SW 1271 (cell line): ENCODE measurements at regions not wholly inside any gene's neighbourhood (a gene's known extent, or its start where the extent isn't known, plus 50 kb on each side); places are given as distances from the start of the nearest gene placed in this dataset.

ENCODE experiments used
- DNase-seq, 2 experiments: peaks; one replicate each; lab custom pipeline; 2025; lab: John Stamatoyannopoulos, UW

- DNase-seq: no peak
These were observed 269.4 kb downstream of the PTPRU start for GRCh38 chr1:29505532-29506220.

DNA sequence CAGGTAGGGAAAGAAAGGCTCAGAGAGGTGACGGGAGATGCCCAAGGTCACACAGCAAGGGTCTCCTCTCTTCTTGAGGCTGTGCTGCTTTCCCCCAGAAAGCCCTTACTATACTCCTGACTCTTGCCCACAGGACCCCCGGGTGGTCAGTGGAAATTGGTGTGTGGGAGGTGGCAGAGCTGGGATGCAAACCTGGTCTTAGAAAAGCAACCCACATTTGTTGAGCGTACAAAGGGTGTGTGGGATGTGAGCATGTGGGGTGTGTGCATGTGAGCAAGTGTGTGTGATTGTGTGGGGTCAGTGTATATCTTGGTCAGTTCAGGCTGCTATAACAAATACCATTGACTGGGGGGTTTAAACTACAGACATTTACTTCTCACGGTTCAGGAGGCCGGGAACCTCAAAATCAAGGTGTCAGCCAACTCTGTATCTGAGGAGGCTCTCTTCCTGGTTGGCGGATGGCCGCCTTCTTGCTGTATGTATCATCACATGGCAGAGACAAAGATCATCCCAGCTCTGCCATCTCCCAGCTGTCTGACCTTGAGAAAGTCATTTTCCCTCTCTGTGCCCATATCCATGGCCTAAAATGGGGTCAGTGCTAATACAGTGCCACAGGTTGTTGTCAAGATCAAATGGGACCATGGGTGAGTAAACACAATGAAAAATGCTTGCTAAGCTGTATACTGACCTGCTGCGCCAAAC, 268.5 kb downstream of the PTPRU start:
- no peak for DNase-seq

GRCh38 chr1:29504196-29504595, 267.9 kb downstream of the PTPRU start:
- DNase-seq: no peak

DNA sequence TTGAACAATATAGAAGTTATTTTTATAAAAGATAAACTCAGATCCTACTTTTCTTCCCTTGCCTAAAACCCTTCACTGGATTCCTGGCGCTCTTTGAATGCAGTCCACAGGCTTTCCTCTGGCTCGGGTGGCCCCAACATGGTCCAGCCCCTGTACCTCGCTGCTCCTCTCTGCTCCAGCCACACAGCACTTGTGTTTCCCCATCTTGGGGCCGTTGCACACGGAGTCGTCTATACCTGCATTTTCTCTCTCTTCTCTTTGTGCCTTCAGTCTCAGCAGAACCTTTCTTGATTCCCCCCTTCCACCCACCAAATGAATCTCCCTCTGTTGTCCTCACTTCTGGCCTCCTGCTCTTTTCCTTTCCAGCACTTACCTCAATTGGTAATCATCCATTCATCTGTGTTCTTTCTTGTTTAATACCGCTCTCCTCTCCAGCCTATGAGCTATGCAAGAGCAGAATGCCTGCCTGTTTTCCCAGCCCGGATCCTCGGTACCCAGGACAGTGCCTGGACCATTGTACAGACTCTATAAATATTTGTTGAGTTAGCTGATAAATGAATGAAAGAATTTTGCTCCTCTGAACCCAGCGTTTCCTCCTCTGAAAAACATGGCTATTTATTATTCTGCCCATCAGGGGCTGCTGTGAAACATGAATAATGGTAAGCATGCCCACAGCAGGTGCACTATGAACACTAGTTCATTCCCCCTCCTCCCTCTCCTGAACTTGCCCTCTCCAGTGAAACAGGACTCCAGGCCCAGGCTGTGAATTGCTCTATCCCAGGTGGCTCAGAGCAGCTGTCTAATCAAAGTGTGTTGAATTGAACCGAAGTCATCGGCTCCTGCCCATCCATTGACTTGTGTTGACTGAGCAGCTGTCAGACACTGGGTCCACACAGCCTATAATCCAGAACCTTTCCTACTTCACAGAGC, 266.9 kb downstream of the PTPRU start:
- DNase-seq: no peak

DNA sequence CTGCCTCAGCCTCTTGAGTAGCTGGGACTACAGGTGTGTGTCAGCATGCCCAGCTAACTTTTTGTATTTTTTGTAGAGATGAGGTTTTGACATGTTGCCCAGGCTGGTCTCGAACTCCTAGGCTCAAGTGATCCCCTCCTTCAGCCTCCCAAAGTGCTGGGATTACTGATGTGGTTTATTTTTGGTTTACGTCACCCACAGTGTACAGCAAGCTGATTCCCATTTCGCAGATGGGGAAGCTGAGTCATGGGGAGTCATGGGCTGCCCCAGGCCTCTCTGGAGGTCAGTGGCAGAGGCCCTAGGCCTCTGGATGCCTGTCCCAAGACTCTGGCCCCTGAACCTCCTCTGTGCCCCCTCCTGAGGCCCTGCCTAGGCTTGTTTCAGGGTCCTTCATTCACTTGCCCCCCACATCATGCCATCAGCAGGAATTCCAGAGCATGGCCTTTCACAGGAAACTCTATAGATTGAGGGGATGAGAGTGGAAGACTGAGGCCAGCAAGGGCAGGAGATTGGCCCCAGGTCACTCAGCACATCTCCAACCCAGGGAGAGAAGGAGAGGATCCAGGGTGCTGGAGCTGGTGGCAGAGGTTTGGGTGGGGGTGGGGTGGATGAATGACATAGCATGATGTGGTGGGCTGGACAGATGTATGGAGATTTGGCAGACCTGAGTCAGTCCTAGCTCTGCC, 266.0 kb downstream of the PTPRU start:
- DNase-seq: no peak

GRCh38 chr1:29501227-29501976, 265.1 kb downstream of the PTPRU start:
- DNase-seq: no peak

- DNase-seq: no peak
These were observed 264.3 kb downstream of the PTPRU start for GRCh38 chr1:29500651-29501050.

- no peak for DNase-seq
These were observed 263.7 kb downstream of the PTPRU start for GRCh38 chr1:29500041-29500440.

DNA sequence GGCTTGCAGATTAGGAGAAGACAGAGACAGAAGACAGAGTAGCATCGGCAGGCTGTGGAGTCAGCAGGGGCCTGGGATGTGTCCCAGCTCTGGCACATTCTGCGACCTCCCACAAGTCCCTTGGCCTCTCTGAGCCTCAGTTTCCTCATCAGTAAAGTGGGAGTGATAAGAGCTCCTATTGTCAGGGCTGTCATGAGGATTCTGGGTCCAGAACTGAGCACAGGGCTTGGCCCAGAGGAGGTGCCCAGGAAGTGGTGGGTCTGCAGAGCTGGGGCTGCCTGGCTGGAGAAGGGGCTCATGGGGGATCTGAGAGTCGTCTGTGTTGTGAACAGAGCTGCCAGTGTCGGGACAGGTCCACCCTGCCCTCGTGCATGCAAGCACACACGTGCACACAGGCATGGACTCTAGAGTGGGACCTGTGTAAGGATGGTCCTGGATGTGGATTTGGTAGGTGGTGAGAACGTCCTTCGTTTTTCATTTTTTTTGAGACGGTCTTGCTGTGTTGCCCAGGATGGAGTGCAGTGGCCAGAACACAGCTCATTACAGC, 262.9 kb downstream of the PTPRU start:
- DNase-seq: no peak

- DNase-seq: no peak
These were observed 262.1 kb downstream of the PTPRU start for GRCh38 chr1:29498126-29499103.

DNA sequence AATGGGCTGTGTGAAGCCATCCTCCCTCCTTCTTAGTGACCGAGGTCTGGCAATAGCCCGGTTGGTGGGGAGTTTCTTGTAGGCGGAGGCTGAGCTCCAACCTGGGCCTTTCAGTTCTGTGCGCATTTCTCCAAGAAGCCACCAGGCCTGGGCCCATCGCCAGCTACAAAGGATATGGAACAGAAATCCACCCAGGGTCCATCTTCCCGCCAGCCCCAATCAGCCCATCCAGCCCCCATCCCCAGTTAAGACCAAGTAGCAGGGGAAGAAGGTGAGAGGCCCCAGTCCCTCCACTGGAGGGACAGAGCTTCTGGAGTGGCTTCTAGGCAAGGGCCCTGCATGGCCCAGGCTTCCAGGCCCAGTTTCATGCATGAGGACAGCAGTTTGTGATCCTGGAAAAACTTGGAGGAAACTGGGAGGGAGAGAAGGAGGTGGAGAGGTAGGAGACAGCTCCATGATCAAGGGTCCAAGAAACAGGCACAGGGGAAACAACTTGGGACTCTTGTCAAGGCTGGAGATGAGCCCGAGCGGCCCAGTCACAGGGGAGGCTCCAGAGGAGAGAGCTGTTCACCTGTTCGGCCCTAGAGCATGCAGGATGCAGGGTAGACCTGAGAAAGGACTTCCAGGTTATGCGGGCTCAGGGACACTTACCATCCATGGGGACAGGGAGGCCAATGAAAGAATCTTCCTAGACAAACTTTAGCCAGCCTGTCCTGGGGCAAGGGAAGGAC, 261.2 kb downstream of the PTPRU start:
- DNase-seq: no peak

- DNase-seq: no peak
These were observed 260.4 kb downstream of the PTPRU start for GRCh38 chr1:29496701-29497100.

DNA sequence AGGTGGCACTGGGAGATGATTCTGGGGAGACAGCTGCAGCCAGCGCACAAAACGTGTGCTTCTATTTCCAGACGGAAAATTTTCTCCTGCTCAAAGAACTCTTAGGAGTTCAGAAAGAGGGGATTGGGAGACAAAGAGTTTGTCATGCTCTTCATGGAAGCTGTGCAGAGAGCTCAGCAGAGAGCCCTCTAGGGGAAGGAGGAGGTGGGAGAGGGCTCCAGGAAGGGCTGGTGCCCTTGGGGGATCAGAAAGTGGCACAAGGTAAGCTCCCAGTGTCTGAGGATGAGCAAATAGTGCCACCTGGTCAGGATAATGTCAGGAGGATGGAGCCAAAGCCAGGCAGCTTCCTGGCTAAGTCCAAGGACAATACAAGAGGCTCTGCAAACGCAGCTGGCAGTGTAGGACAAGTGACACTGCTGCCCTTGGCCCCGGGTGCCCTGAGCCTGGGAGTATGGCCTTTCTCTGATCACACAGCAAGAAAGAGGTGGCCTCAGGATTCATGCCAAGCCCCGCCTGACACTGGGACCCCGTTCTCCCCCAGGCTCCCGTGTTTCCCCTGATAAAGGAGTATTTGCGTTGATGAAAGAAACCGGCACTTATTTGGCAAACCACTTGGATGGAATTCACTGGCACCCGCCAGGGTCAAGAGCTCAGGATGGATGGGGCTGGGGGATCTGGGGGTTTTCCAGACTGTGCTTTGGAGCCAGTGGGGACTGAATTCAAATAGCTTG, 254.0 kb downstream of the PTPRU start:
- no peak for DNase-seq

DNA sequence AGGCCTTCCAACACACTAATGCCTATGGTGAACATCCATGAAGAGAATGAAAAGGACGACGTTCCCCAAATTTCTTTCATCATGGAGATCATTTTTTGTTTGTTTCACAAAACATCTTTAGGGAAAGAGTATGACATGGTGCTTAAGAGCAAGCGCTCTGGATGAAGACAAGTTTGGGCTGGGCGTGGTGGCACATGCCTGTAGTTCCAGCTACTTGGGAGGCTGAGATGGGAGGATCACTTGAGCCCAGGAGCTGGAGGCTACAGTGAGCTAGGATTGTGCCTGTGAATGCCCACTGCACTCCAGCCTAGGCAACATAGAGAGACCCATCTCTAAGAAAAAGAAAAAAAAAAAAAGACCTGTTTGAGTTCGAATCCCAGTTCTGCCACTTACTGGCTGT, 253.1 kb downstream of the PTPRU start:
- DNase-seq: no peak

DNA sequence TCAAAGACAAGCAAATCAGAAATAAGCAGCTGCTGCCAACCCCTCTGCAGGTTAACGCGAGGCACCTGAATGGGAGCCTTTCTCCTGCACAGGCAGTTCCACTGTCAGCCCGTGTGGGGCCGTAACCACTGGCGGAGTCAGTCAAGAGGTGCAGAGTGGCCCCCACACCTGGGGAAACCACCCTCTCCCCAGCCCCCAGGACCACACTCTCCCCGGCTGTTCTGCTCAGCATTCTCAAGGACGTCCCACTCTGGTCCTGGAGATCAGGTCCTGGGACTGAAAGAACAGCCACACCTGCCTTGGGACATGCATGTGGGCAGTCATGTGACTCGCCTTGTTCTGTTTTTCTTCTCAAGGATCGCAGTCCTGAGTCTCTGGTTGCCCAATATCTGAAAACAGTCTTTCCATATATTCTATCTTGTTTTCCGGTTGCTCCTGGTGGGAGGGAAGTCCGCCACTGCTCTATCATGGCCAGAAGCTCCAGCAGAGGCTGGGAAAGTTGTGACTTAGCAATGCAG, 252.5 kb downstream of the PTPRU start:
- DNase-seq: no peak

GRCh38 chr1:29488086-29488793, 251.9 kb downstream of the PTPRU start:
- no peak for DNase-seq

- DNase-seq: no peak
These were observed 251.0 kb downstream of the PTPRU start for GRCh38 chr1:29487291-29487690.
